GM12873 (cell line): ENCODE measurements at regions not wholly inside any gene's neighbourhood (a gene's known extent, or its start where the extent isn't known, plus 50 kb on each side); places are given as distances from the start of the nearest gene placed in this dataset.

Experiments
- CTCF ChIP-seq: IDR thresholded peaks from 2 replicates; pipeline ENCODE4 v1.5.1; 2012; ENCODE audit warnings: low read depth, mild to moderate bottlenecking, moderate library complexity, low read length, control low read depth; ENCODE audit not compliant: insufficient read depth; ENCODE audit errors: missing control alignments

DNA sequence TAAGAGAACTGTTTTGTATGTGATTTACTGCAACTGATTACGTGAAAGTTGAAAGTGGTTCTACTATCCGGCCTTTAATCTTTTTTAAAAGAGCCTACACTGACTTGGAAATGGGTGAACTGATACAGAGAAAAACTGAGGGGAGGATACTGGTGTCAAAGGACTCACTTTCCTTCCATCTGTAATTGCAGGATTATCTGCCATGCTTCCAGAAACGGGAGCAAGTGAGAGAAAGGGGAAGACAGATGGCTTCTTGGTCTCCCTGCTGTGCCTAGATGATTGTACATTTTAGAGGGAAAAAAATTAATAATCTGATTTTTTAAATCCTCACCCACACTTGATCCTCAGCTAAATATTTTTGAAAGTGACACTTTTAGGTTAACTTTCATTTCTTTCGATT, 88.3 kb upstream of the GRID2 start:
- no peak for TF ChIP-seq CTCF

- TF ChIP-seq CTCF: no peak
Observed at GRCh38 chr4:92231511-92231910, 72.3 kb upstream of the GRID2 start.

DNA sequence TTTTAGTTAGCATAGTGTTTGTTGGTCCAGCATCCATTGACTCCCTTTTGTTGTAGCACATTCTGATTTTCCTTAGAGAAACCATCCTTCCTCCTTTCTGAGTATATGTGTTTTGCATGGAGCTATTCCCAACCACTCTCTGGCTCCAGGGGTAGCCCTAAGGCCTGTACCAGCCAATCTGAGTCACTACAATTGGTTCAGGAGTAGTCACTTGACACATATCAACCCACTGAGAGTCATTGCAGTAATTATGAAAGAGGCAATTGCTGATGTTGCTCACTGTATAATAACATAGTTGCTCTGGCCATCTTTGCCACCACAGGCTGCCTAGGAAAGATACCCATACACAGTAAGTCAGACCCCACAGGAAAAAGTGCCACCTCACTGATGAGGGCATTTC, 71.2 kb upstream of the GRID2 start:
- no peak for TF ChIP-seq CTCF

DNA sequence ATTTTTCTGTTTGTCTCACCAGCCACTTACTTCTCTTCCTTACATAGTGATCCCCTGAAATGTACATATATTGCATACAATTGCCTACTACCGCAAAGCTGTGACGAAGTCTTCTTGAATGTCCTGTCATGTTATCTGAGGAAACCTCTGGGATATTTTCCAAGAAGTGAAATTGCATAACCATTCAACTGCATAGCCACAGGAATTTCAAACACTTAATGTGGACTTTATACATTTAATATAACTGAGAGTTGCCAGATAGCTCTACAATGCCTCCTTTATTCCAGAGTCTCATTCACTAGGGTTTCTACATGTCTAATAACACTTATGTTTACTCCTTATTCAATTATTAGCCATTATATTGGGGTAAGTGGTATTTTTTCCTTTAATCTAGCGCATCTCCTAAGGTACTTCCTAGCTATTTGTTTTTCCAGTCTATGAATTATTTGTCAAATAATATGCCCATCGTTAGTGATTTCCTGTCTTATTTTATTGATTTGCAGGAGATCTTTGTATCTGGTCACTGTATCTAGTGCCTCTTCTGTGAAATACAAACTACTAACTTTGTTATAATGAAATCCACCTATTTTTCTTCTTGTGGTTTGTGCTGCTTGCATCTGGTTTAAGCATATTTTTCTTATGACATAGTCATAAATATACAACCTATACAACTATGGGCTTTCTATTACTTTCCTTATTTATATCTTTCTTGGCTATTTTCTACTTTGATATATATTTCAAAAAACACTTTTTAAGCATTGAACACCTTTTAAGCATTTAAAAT, 69.2 kb upstream of the GRID2 start:
- no peak for TF ChIP-seq CTCF

DNA sequence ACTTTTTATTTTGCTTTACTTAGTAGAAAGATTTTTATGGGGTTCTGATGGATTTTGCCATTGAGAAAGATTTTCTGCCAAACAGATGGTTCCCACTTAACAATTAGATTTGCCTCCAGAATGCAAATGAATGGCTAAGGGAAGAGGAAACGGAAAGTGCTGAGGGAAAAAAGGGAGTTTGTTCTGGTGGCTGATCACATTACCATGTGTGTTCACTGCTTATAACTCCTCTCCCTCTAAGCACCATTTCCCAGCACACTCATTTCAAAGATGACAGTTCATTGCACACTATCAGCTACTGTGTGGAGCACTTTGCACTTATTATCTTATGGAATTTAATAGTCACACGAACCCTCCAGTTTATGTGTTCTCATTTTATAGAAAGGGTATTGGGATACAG, 68.0 kb upstream of the GRID2 start:
- TF ChIP-seq CTCF: no peak

DNA sequence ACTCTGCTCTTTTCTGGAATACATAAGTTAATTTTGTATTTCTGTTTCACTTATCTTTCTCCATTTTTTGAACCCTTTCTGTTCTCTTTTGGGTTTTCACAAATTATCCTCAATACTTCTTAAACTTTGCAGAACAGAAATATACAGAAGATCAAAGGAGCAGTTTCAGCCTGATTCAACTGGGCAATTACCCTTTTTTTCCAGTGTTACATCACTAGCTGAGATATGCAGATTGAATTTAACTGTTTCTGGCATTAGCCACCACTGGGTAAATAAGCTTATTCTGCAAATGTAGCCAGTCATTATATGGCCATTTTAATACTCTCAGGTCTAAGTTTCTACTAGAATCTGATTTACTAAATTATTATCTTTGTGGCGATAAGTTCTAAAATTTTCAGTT, 66.9 kb upstream of the GRID2 start:
- TF ChIP-seq CTCF: no peak

GRCh38 chr4:92237559-92237958, 66.2 kb upstream of the GRID2 start:
- TF ChIP-seq CTCF: no peak
